IPS DF 6.9 (cell line): ENCODE measurements at regions not wholly inside any gene's neighbourhood (a gene's known extent, or its start where the extent isn't known, plus 50 kb on each side); places are given as distances from the start of the nearest gene placed in this dataset.

Experiments used
- DNase-seq: peaks from one replicate; pipeline ENCODE4 v3.0.0-alpha.2; 2013; ENCODE audit warnings: low read depth, low spot score
- H3K27ac ChIP-seq: one replicate; pipeline ENCODE4 v1.5.1; 2013; ENCODE audit warnings: low read length, control low read depth
- H3K27me3 ChIP-seq: 2 replicates; pipeline ENCODE4 v1.6.1; 2013; ENCODE audit warnings: mild to moderate bottlenecking, low read length; ENCODE audit not compliant: control insufficient read depth, insufficient read depth
- H3K36me3 ChIP-seq: 2 replicates; pipeline ENCODE4 v1.6.1; 2013; ENCODE audit warnings: low read length; ENCODE audit not compliant: control insufficient read depth, insufficient read depth
- H3K4me1 ChIP-seq: 2 replicates; pipeline ENCODE4 v1.6.1; 2013; ENCODE audit warnings: low read length; ENCODE audit not compliant: control insufficient read depth, insufficient read depth
- H3K4me3 ChIP-seq: 2 replicates; pipeline ENCODE4 v1.5.1; 2013; ENCODE audit warnings: mild to moderate bottlenecking, low read length
- H3K9me3 ChIP-seq: 2 replicates; pipeline ENCODE4 v1.6.1; 2013; ENCODE audit warnings: low read length, inconsistent platforms; ENCODE audit not compliant: control insufficient read depth, insufficient read depth
- WGBS: extraction: QIAGEN DNeasy Blood & Tissue Kit; methylation state at CpG from one replicate; pipeline ENCODE4 v1.1.7; 2013; ENCODE audit warnings: mixed read lengths, missing lambda C conversion rate; ENCODE audit not compliant: insufficient read length, insufficient coverage; 5-methylcytosine and 5-hydroxymethylcytosine counted together

DNA sequence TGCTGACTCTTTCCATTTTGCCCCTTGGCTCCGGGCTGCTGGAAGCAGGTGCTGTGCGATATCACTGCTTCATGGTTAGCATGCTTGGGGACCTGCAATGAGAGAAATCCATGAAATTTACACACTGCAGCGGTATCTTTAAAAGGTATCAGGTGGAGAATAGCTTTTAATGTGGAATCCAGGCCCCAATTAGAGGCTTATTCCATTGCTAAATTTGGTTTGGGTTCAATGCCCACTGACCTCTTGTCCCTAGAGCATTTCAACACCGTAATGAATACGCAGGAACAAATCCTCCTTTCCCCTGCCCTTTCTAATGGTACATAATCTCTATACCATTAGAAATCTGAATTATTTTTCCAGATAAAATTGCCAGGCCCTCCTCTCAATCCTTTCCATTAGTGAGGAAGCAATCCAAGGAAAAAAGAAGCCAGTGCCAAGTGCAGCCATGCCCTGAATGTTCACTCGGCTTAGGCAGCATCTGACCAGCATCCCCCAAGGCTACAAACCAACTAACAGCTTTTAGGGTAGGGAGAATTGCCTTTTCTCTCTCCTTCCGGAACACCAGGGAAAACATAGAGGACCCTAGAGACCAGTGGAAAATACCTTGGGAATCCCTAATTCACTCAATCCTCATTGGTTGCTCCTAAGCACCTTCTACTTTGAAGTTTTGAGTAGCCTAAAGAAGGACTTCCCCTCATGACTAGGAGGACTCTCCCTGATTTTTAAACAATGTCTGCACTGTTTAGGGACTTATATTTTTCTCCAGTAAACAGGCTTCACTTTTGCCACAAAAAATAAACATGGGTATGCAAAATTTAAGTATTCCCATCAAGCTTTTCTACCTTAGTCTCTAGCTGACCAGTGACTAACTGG, 143.1 kb downstream of the QRSL1 start:
- no peak overlapping the region for H3K27ac ChIP-seq
- no peaks in the 10 kb centered on the region for H3K36me3 ChIP-seq
- peaks cover 3% of the 10 kb centered on the region; the same call in 1 of the 2 replicates for H3K4me1 ChIP-seq
- H3K27me3 ChIP-seq, result no peaks in the 10 kb centered on the region; the same call in 1 of the 2 replicates
- DNase-seq, result no peak
- H3K4me3 ChIP-seq, result no peak overlapping the region
- WGBS, result no CpG with 5 or more reads among the region's 7 CpGs
- 0 out of 2 replicates have a peak, but pooled peaks cover 1% of the 10 kb centered on the region for H3K9me3 ChIP-seq

DNA sequence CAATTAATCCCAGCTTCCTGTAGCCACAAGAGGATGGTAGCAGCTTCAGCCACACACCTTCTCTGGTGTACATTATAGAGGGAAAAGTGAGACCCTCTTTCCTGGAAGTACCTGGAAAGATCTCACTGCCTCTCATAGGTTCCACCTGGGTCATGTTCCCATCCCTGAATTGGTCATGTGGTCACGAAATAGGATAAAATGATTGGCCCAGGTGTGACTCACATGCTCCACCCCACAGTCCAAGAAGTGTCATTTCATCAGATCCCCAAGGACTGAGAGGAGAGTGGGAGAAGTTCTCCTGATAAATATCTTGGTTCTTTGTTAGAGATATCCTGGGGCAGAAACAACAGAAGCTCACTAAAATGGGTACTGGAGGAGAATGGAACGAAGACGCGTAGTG, 142.4 kb downstream of the QRSL1 start:
- Histone ChIP-seq H3K9me3 (0 out of 2 replicates have a peak, but pooled peaks cover 1% of the 10 kb centered on the region), H3K4me3 (no peak overlapping the region), H3K27me3 (no peaks in the 10 kb centered on the region; the same call in 1 of the 2 replicates), H3K4me1 (peaks cover 3% of the 10 kb centered on the region; the same call in 1 of the 2 replicates), H3K27ac (no peak overlapping the region), H3K36me3 (no peaks in the 10 kb centered on the region)
- no peak for DNase-seq
- WGBS, result no CpG with 5 or more reads among the region's 4 CpGs

- no peak overlapping the region for H3K27ac ChIP-seq
- no peak for DNase-seq
- no peaks in the 10 kb centered on the region for H3K36me3 ChIP-seq
- peaks cover 3% of the 10 kb centered on the region; the same call in 1 of the 2 replicates for H3K4me1 ChIP-seq
- WGBS, result no CpG with 5 or more reads among the region's 1 CpG
- 0 out of 2 replicates have a peak, but pooled peaks cover 1% of the 10 kb centered on the region for H3K9me3 ChIP-seq
- no peaks in the 10 kb centered on the region; the same call in 1 of the 2 replicates for H3K27me3 ChIP-seq
- no peak overlapping the region for H3K4me3 ChIP-seq
These were observed 141.3 kb downstream of the QRSL1 start for GRCh38 chr6:106770663-106771062.

DNA sequence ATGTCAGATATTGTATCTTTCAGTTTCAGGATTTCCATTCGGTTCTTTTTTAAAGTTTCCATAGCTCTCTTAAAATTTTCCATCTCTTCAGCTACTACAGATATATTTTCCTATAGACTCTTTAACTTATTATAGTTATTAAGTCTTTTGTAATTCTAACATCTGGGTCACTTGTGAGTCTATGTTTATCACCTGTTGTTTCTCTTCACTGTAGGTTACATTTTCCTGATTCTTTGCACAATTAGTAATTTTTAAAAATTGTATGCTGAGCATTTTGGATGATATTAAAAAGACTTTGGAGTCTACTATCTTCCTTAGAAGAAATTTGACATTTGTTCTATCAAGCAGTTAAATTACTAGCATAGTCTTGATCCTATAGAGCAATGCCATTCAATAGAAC, 140.7 kb downstream of the QRSL1 start:
- Histone ChIP-seq H3K9me3 (0 out of 2 replicates have a peak, but pooled peaks cover 1% of the 10 kb centered on the region), H3K27me3 (no peaks in the 10 kb centered on the region; the same call in 1 of the 2 replicates), H3K36me3 (no peaks in the 10 kb centered on the region), H3K4me3 (no peak overlapping the region), H3K27ac (no peak overlapping the region), H3K4me1 (peaks cover 3% of the 10 kb centered on the region; the same call in 1 of the 2 replicates)
- no CpG with 5 or more reads among the region's 1 CpG for WGBS
- DNase-seq, result no peak

- Histone ChIP-seq H3K9me3 (0 out of 2 replicates have a peak, but pooled peaks cover 1% of the 10 kb centered on the region), H3K4me3 (no peak overlapping the region), H3K4me1 (no peaks in the 10 kb centered on the region), H3K36me3 (no peaks in the 10 kb centered on the region), H3K27ac (no peak overlapping the region), H3K27me3 (no peaks in the 10 kb centered on the region)
- no peak for DNase-seq
- no CpG with 5 or more reads among the region's 1 CpG for WGBS
These were observed 137.9 kb downstream of the QRSL1 start for GRCh38 chr6:106767271-106767670.

DNA sequence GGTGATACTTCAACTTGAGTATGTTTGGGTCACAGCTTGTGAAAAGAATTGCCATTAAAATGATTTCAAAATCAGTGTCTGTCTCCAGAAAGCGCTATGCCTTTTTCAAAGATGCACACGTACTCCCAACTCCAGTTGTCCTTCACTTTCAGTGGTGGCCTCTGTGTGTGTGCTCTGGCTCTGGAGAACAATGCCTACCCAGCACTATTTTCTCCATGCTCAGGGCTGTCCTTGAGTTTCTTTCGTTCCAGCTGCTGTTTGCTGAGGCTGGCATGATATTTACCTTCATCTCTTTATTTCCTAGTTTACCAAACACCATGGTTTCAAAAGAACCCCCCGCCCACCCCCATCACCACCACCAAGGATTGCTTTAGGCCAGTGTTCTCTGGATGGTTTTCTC, 136.8 kb downstream of the QRSL1 start:
- Histone ChIP-seq H3K36me3 (no peaks in the 10 kb centered on the region), H3K27ac (no peak overlapping the region), H3K4me1 (no peaks in the 10 kb centered on the region), H3K27me3 (no peaks in the 10 kb centered on the region), H3K9me3 (0 out of 2 replicates have a peak, but pooled peaks cover 1% of the 10 kb centered on the region), H3K4me3 (no peak overlapping the region)
- no CpG with 5 or more reads among the region's 4 CpGs for WGBS
- no peak for DNase-seq

- Histone ChIP-seq H3K36me3 (no peaks in the 10 kb centered on the region), H3K27ac (no peak overlapping the region), H3K4me3 (no peak overlapping the region), H3K9me3 (0 out of 2 replicates have a peak, but pooled peaks cover under 1% of the 10 kb centered on the region), H3K4me1 (no peaks in the 10 kb centered on the region), H3K27me3 (no peaks in the 10 kb centered on the region)
- no peak for DNase-seq
- no CpG with 5 or more reads among the region's 2 CpGs for WGBS
These were observed 136.1 kb downstream of the QRSL1 start for GRCh38 chr6:106765496-106765895.

DNA sequence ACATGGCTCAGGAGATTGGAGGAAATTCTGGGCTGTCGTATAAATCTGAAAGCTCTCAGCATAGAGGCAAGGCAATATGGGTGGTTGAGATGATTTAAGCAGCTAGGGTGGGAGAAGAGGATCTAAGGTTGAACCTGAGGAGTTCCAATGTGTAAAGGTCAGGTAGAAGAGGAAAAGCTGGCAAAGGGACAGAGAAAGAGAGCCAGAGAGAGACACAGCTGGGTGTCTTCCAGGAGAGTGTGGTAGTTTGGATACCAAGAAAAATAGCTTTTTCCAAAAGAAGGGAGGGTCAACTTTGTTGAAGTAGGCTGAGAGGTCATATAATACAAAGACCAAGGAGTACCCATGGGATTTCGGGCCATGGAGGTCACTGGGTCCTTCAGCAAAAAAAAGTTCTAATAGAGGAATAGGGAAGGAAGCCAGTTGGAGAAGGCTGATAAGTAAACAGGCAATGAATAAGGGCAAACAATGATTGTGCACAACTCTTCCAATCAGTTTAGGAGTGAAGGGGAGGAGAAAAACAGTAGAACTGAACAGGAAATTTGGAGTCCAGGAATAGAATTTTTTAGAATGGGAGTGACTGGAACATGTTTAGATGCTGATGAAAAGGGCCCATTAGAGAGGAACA, 135.1 kb downstream of the QRSL1 start:
- Histone ChIP-seq H3K36me3 (no peaks in the 10 kb centered on the region), H3K4me3 (no peak overlapping the region), H3K27ac (no peak overlapping the region), H3K27me3 (no peaks in the 10 kb centered on the region), H3K4me1 (no peaks in the 10 kb centered on the region), H3K9me3 (no peaks in the 10 kb centered on the region)
- WGBS, result no CpG with 5 or more reads among the region's 2 CpGs
- no peak for DNase-seq

- DNase-seq, result no peak
- Histone ChIP-seq H3K27me3 (no peaks in the 10 kb centered on the region), H3K9me3 (no peaks in the 10 kb centered on the region), H3K4me1 (no peaks in the 10 kb centered on the region), H3K4me3 (no peak overlapping the region), H3K27ac (no peak overlapping the region), H3K36me3 (no peaks in the 10 kb centered on the region)
These were observed 134.0 kb downstream of the QRSL1 start for GRCh38 chr6:106763361-106763760.

DNA sequence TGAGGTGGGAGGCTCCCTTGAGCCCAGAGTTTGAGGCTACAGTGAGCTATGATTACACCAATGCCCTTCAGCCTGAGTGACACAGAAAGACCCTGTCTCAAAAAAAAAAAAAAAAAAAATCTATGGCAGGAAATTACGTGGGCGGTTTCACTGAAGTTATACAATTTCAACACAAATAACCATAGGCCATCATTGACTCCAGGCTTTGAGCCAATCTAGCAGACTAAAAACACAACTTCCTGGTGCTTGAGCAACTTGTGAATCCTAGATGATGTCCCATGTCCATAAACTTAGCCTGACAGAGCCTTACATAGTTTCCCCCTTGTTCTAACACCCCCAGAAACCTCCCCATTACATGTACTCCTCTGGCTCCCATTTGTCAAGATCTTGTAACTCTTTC, 131.8 kb downstream of the QRSL1 start:
- no CpG with 5 or more reads among the region's 2 CpGs for WGBS
- no peaks in the 10 kb centered on the region for H3K27me3 ChIP-seq
- H3K36me3 ChIP-seq, result no peaks in the 10 kb centered on the region
- no peak for DNase-seq
- H3K27ac ChIP-seq, result no peak overlapping the region
- no peak overlapping the region for H3K4me3 ChIP-seq
- no peaks in the 10 kb centered on the region for H3K4me1 ChIP-seq
- no peaks in the 10 kb centered on the region for H3K9me3 ChIP-seq
